ENCODE measurements at regions not wholly inside any gene's neighbourhood (a gene's known extent, or its start where the extent isn't known, plus 50 kb on each side); places are given as distances from the start of the nearest gene placed in this dataset.

- BruUV-seq (replicated peaks) = no TSS peak
Observed at GRCh38 chr5:99109894-99110293, 181.1 kb upstream of the CHD1 start.

GRCh38 chr5:99105216-99105615 lies 176.4 kb upstream of the CHD1 start:
- Histone ChIP-seq H2AFZ (ENCODE audit: low read depth, low read length, poor library complexity, severe bottlenecking) (peak overlapping the region; percentile 84), H3K36me3 (ENCODE audit: control insufficient read depth in 1 of 2, insufficient read depth in 2 of 2, low read length in 2 of 2) (no peaks in the 10 kb centered on the region), H3K9me2 (ENCODE audit: insufficient read depth) (no peaks in the 10 kb centered on the region), H3K27me3 (ENCODE audit: insufficient read depth, low read length) (0 out of 2 replicates have a peak, but pooled peaks cover 6% of the 10 kb centered on the region), H3K9me3 (ENCODE audit: control insufficient read depth in 1 of 2, insufficient read depth in 1 of 2, low read depth in 1 of 2, low read length in 2 of 2) (no peaks in the 10 kb centered on the region), H3K4me1 (ENCODE audit: control insufficient read depth in 1 of 2, insufficient read depth in 2 of 2, low read length in 2 of 2) (no peaks in the 10 kb centered on the region), H3K4me2 (ENCODE audit: low read length) (no peak overlapping the region), H3K79me2 (ENCODE audit: insufficient read depth, low read length) (no peaks in the 10 kb centered on the region), H3K4me3 (replicated peaks in 1 of 2; ENCODE audit: low read depth in 1 of 2, low read length in 2 of 2) (no peak overlapping the region), H4K20me1 (ENCODE audit: insufficient read depth) (no peaks in the 10 kb centered on the region), H3K27ac (ENCODE audit: low read depth, low read length) (no peak overlapping the region), H3K9ac (ENCODE audit: low read length) (no peak overlapping the region)
- no peak for DNase-seq (ENCODE audit: low read depth, low spot score)
- intact Hi-C loops (cut with micrococcal nuclease) = loop anchor here (5.0 to 10.0 kb wide), 2 partner anchors 1202 to 1670 kb away; no protein-coding TSS in a partner anchor
- CTCF ChIA-PET = interaction anchor here (0.6 to 2.5 kb wide), 11 partner anchors 9 to 1735 kb away, joined by 3 to 19 read pairs (median 3); no protein-coding TSS in a partner anchor
- no TSS peak for BruUV-seq (replicated peaks)
- POLR2A ChIA-PET = no interaction called here
- RAD21 ChIA-PET (ENCODE audit: low non-redundant PET in 1 of 2, low total read pairs in 2 of 2, uncharacterized antibody in 2 of 2, unreplicated experiment in 2 of 2) = interaction anchor here (0.6 to 0.7 kb wide), 4 partner anchors 579 to 1207 kb away, joined by 3 to 4 read pairs (median 4); no protein-coding TSS in a partner anchor
- no peak for ATAC-seq
- no peak for TF ChIP-seq TCF7L2 (IDR thresholded peaks at IDR 0.05; ENCODE audit: borderline replicate concordance, extremely low read depth, insufficient read depth, insufficient read length)
- TF ChIP-seq ELF1 (IDR thresholded peaks at IDR 0.05; ENCODE audit: borderline replicate concordance, low read depth) = no peak
- TF ChIP-seq ZBTB33 (IDR thresholded peaks at IDR 0.05; ENCODE audit: extremely low read depth, insufficient replicate concordance, low read length) = no peak
- no peak for TF ChIP-seq ZFX (IDR thresholded peaks at IDR 0.05)
- TF ChIP-seq MAX (IDR thresholded peaks at IDR 0.05) = no peak
- no peak for TF ChIP-seq POLR2A (IDR thresholded peaks at IDR 0.05; ENCODE audit: borderline replicate concordance, extremely low read depth, insufficient read depth, insufficient read length)
- TF ChIP-seq EZH2 (IDR thresholded peaks at IDR 0.05) = no peak
- TF ChIP-seq CTCF (IDR thresholded peaks at IDR 0.05 in 2 of 3, conservative IDR thresholded peaks at IDR 0.05 in 1 of 3; ENCODE audit: borderline replicate concordance in 1 of 3, insufficient read depth in 1 of 3, low read depth in 2 of 3, low read length in 2 of 3) = no peak
- no peak for TF ChIP-seq FOSL1 (IDR thresholded peaks at IDR 0.05; ENCODE audit: low read depth)
- TF ChIP-seq SP1 (IDR thresholded peaks at IDR 0.05; ENCODE audit: low read depth) = no peak
- no peak for TF ChIP-seq EZH2phosphoT487 (IDR thresholded peaks at IDR 0.05; ENCODE audit: borderline replicate concordance)
- no peak for TF ChIP-seq ATF3 (IDR thresholded peaks at IDR 0.05)
- no peak for TF ChIP-seq ZNF274 (IDR thresholded peaks at IDR 0.05; ENCODE audit: low read depth, low read length)
- no peak for TF ChIP-seq SRF (IDR thresholded peaks at IDR 0.05; ENCODE audit: low read depth)

More at GRCh38 chr5:99109894-99110293, 181.1 kb upstream of the CHD1 start:
- no peaks in the 10 kb centered on the region for H3K36me3 ChIP-seq (ENCODE audit: control insufficient read depth in 1 of 2, insufficient read depth in 2 of 2, low read length in 2 of 2)
- TF ChIP-seq SIN3A (IDR thresholded peaks at IDR 0.05; ENCODE audit: low read depth) = no peak
- no peak for TF ChIP-seq JUND (IDR thresholded peaks at IDR 0.05)
- no peak for TF ChIP-seq ELF1 (IDR thresholded peaks at IDR 0.05; ENCODE audit: borderline replicate concordance, low read depth)
- TF ChIP-seq ATF3 (IDR thresholded peaks at IDR 0.05) = no peak
- no peak for TF ChIP-seq CBX3 (IDR thresholded peaks at IDR 0.05; ENCODE audit: low read depth)
- no peaks in the 10 kb centered on the region for H3K79me2 ChIP-seq (ENCODE audit: insufficient read depth, low read length)
- no peaks in the 10 kb centered on the region for H3K9me2 ChIP-seq (ENCODE audit: insufficient read depth)
- H3K4me2 ChIP-seq (ENCODE audit: low read length) = no peak overlapping the region
- no peaks in the 10 kb centered on the region for H4K20me1 ChIP-seq (ENCODE audit: insufficient read depth)
- no peaks in the 10 kb centered on the region for H3K9me3 ChIP-seq (ENCODE audit: control insufficient read depth in 1 of 2, insufficient read depth in 1 of 2, low read depth in 1 of 2, low read length in 2 of 2)
- ChIA-PET POLR2A (no interaction called here), CTCF (no interaction called here), RAD21 (ENCODE audit: low non-redundant PET in 1 of 2, low total read pairs in 2 of 2, uncharacterized antibody in 2 of 2, unreplicated experiment in 2 of 2) (no interaction called here)
- H3K27me3 ChIP-seq (ENCODE audit: insufficient read depth, low read length) = 0 out of 2 replicates have a peak, but pooled peaks cover 3% of the 10 kb centered on the region
- DNase-seq (ENCODE audit: low read depth, low spot score) (no peak), ATAC-seq (no peak)
- H3K9ac ChIP-seq (ENCODE audit: low read length) = no peak overlapping the region
- H3K4me3 ChIP-seq (replicated peaks in 1 of 2; ENCODE audit: low read depth in 1 of 2, low read length in 2 of 2) = no peak overlapping the region
- no peak overlapping the region for H3K27ac ChIP-seq (ENCODE audit: low read depth, low read length)
- no peak overlapping the region for H2AFZ ChIP-seq (ENCODE audit: low read depth, low read length, poor library complexity, severe bottlenecking)
- no peaks in the 10 kb centered on the region for H3K4me1 ChIP-seq (ENCODE audit: control insufficient read depth in 1 of 2, insufficient read depth in 2 of 2, low read length in 2 of 2)
- intact Hi-C loops (cut with micrococcal nuclease) = loop anchor here (5.0 to 10.0 kb wide), 2 partner anchors 1197 to 1665 kb away; no protein-coding TSS in a partner anchor
